ENCODE measurements at regions not wholly inside any gene's neighbourhood (a gene's known extent, or its start where the extent isn't known, plus 50 kb on each side); places are given as distances from the start of the nearest gene placed in this dataset.

GRCh38 chr11:25766332-25767015 is 565.5 kb upstream of the ANO3 start:
- intact Hi-C loops (cut with DNase I), result no loop called here
- WGBS, 2 donors, result 64 to 75% methylated on average over 4 of the region's 4 CpGs

GRCh38 chr11:25769287-25769686 is 562.6 kb upstream of the ANO3 start:
- DNase-seq, result no peak
- intact Hi-C loops (cut with DNase I), result no loop called here

More at GRCh38 chr11:25766332-25767015, 565.5 kb upstream of the ANO3 start:
- DNase-seq, result no peak
- Histone ChIP-seq H3K4me1 (no peaks in the 10 kb centered on the region), H3K27ac (no peak overlapping the region), H3K27me3 (no peaks in the 10 kb centered on the region), H3K4me3 (no peak overlapping the region), H3K9me3 (no peaks in the 10 kb centered on the region), H3K36me3 (no peaks in the 10 kb centered on the region)
- no peak for TF ChIP-seq EP300 (IDR thresholded peaks at IDR 0.05)
- TF ChIP-seq CTCF (IDR thresholded peaks at IDR 0.05), result no peak
- TF ChIP-seq POLR2AphosphoS5 (IDR thresholded peaks at IDR 0.05), result no peak
- no peak for TF ChIP-seq POLR2A (IDR thresholded peaks at IDR 0.05)

DNA sequence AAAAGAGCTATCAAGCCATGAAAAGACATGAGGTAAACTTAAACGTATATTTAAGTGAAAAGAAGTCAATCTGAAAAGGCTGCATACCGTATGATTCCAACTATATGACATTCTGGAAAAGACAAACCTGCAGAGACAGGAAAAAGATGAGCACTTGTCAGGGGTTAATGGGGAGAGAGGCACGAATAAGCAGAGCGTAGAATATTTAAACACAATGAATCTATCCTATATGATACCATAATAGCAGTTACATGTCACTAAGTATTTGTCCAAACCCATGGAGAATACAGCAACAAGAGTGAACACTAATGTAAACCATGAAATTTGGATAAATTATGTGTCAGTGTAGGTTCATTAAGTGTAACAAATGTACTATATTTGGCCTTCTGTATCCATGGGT is 560.3 kb upstream of the ANO3 start:
- DNase-seq, result no peak
- WGBS, 2 donors, result 54 to 79% methylated on average over 4 of the region's 4 CpGs
- no peak overlapping the region for H3K4me3 ChIP-seq
- no peak for TF ChIP-seq EP300 (IDR thresholded peaks at IDR 0.05)
- TF ChIP-seq POLR2AphosphoS5 (IDR thresholded peaks at IDR 0.05), result no peak
- no peak for TF ChIP-seq CTCF (IDR thresholded peaks at IDR 0.05)
- no peak for TF ChIP-seq POLR2A (IDR thresholded peaks at IDR 0.05)
- no peaks in the 10 kb centered on the region for H3K4me1 ChIP-seq
- H3K36me3 ChIP-seq, result no peaks in the 10 kb centered on the region
- no peaks in the 10 kb centered on the region for H3K9me3 ChIP-seq
- no peak overlapping the region for H3K27ac ChIP-seq
- no peaks in the 10 kb centered on the region for H3K27me3 ChIP-seq
- intact Hi-C loops (cut with DNase I), result no loop called here

More at GRCh38 chr11:25769287-25769686, 562.6 kb upstream of the ANO3 start:
- Histone ChIP-seq H3K9me3 (no peaks in the 10 kb centered on the region), H3K36me3 (no peaks in the 10 kb centered on the region), H3K4me1 (no peaks in the 10 kb centered on the region), H3K27me3 (no peaks in the 10 kb centered on the region), H3K4me3 (no peak overlapping the region), H3K27ac (no peak overlapping the region)
- 64 to 65% methylated on average over 3 of the region's 3 CpGs for WGBS, 2 donors
- TF ChIP-seq EP300 (IDR thresholded peaks at IDR 0.05), result no peak
- TF ChIP-seq POLR2A (IDR thresholded peaks at IDR 0.05), result no peak
- no peak for TF ChIP-seq POLR2AphosphoS5 (IDR thresholded peaks at IDR 0.05)
- no peak for TF ChIP-seq CTCF (IDR thresholded peaks at IDR 0.05)

DNA sequence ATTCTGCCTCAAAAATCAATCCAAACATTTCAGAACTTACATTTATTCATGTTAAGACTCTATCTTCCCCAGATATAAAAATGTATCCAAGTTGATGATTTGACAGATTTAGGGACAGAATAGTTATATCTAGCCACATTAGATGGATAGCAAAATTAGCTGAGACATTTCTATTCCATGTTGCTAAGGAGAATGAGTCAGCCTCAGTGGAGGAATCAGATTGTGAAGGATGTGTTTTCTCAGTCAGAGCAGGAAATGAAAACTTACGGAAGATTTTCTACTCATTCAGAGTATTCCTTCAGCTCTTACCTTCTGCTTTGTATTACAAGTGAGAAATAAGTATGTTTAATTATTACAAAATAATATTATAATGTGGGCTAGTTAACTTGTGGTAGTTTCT is 556.3 kb upstream of the ANO3 start:
- no peak for TF ChIP-seq POLR2AphosphoS5 (IDR thresholded peaks at IDR 0.05)
- TF ChIP-seq EP300 (IDR thresholded peaks at IDR 0.05), result no peak
- Histone ChIP-seq H3K9me3 (no peaks in the 10 kb centered on the region), H3K27ac (no peak overlapping the region), H3K4me1 (no peaks in the 10 kb centered on the region), H3K27me3 (no peaks in the 10 kb centered on the region), H3K36me3 (no peaks in the 10 kb centered on the region), H3K4me3 (no peak overlapping the region)
- no peak for DNase-seq
- 77 to 83% methylated on average over 1 of the region's 1 CpG for WGBS, 2 donors
- intact Hi-C loops (cut with DNase I), result no loop called here

DNA sequence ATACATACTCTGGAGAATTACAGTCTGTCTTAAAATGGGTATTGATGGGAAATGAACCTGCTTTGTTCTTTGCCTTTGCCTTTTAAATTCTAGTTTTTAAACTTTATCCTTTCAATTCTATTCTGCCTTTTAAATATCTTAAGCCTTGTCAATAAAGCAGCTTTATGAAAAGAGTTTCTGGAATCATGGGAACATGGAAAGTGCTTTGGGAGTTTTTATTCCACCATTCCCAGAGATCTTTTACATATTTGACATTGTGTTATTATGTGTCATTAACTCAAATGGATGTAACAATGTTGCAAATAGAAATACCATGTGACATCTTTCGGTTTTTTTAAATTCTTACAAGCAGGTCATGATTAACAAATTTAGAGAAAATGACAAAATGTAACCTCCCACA is 555.7 kb upstream of the ANO3 start:
- no peak for DNase-seq
- Histone ChIP-seq H3K27me3 (no peaks in the 10 kb centered on the region), H3K27ac (no peak overlapping the region), H3K36me3 (no peaks in the 10 kb centered on the region), H3K9me3 (no peaks in the 10 kb centered on the region), H3K4me3 (no peak overlapping the region), H3K4me1 (no peaks in the 10 kb centered on the region)
- WGBS, 2 donors, result 86 to 88% methylated on average over 1 of the region's 1 CpG
- no peak for TF ChIP-seq POLR2A (IDR thresholded peaks at IDR 0.05)
- no peak for TF ChIP-seq EP300 (IDR thresholded peaks at IDR 0.05)
- no peak for TF ChIP-seq CTCF (IDR thresholded peaks at IDR 0.05)
- no peak for TF ChIP-seq POLR2AphosphoS5 (IDR thresholded peaks at IDR 0.05)
- intact Hi-C loops (cut with DNase I), result no loop called here
